Mucosa of rectum (tissue), 2 donors: ENCODE measurements at regions not wholly inside any gene's neighbourhood (a gene's known extent, or its start where the extent isn't known, plus 50 kb on each side); places are given as distances from the start of the nearest gene placed in this dataset.

ENCODE experiments used
- H3K27ac ChIP-seq, 2 donors: one replicate each; pipeline ENCODE4 v1.7.0; 2013; ENCODE audit warnings: inconsistent platforms in 2 of 2, low read depth in 2 of 2, low read length in 2 of 2
- H3K27me3 ChIP-seq, 2 donors: one replicate each; pipeline ENCODE4 v1.7.0; 2013; ENCODE audit warnings: low read length in 2 of 2; ENCODE audit not compliant: control insufficient read depth in 2 of 2, insufficient read depth in 2 of 2
- H3K36me3 ChIP-seq, 2 donors: one replicate each; pipeline ENCODE4 v1.7.0; 2013; ENCODE audit warnings: low read length in 2 of 2; ENCODE audit not compliant: control insufficient read depth in 2 of 2, insufficient read depth in 2 of 2
- H3K4me1 ChIP-seq, 2 donors: one replicate each; pipeline ENCODE4 v1.7.0; 2013; ENCODE audit warnings: low read length in 2 of 2, mild to moderate bottlenecking in 1 of 2; ENCODE audit not compliant: control insufficient read depth in 2 of 2, insufficient read depth in 2 of 2
- H3K4me3 ChIP-seq, 2 donors: one replicate each; pipeline ENCODE4 v1.7.0; 2013; ENCODE audit warnings: low read length in 2 of 2
- H3K9ac ChIP-seq, 2 donors: one replicate each; pipeline ENCODE4 v1.7.0; 2013; ENCODE audit warnings: low read length in 2 of 2, low read depth in 1 of 2, mild to moderate bottlenecking in 1 of 2
- H3K9me3 ChIP-seq, 2 donors: one replicate each; pipeline ENCODE4 v1.7.0; 2013; ENCODE audit warnings: low read length in 2 of 2; ENCODE audit not compliant: control insufficient read depth in 2 of 2
- donor health status: healthy.
- donor health status: Normal muscosa, but diverticular disease.

- Histone ChIP-seq H3K27me3 (no peaks in the 10 kb centered on the region), H3K27ac (no peak overlapping the region), H3K4me1 (no peaks in the 10 kb centered on the region), H3K9me3 (no peaks in the 10 kb centered on the region), H3K36me3 (no peaks in the 10 kb centered on the region), H3K4me3 (no peak overlapping the region), H3K9ac (no peak overlapping the region)
Observed at GRCh38 chr7:54864663-54865062, 105.7 kb upstream of the SEC61G start.

- no peak overlapping the region for H3K9ac ChIP-seq
- no peak overlapping the region for H3K4me3 ChIP-seq
- H3K27me3 ChIP-seq, result no peaks in the 10 kb centered on the region
- H3K9me3 ChIP-seq, result no peaks in the 10 kb centered on the region
- no peaks in the 10 kb centered on the region for H3K36me3 ChIP-seq
- H3K4me1 ChIP-seq, result no peaks in the 10 kb centered on the region
- no peak overlapping the region for H3K27ac ChIP-seq
Observed at GRCh38 chr7:54869523-54869922, 110.5 kb upstream of the SEC61G start.

- Histone ChIP-seq H3K9ac (no peak overlapping the region), H3K27me3 (no peaks in the 10 kb centered on the region), H3K9me3 (no peaks in the 10 kb centered on the region), H3K4me3 (no peak overlapping the region), H3K4me1 (peaks cover 3 to 10% of the 10 kb centered on the region in 2 donors), H3K36me3 (no peaks in the 10 kb centered on the region), H3K27ac (no peak overlapping the region)
Observed at GRCh38 chr7:54874804-54875203, 115.8 kb upstream of the SEC61G start.

GRCh38 chr7:54877683-54878082 lies 118.7 kb upstream of the SEC61G start:
- Histone ChIP-seq H3K27ac (no peak overlapping the region), H3K36me3 (no peaks in the 10 kb centered on the region), H3K9ac (no peak overlapping the region), H3K9me3 (no peaks in the 10 kb centered on the region), H3K4me1 (peaks cover 3 to 16% of the 10 kb centered on the region in 2 donors), H3K27me3 (no peaks in the 10 kb centered on the region), H3K4me3 (no peak overlapping the region)

GRCh38 chr7:54878339-54878738 lies 119.3 kb upstream of the SEC61G start:
- Histone ChIP-seq H3K9ac (no peak overlapping the region), H3K4me1 (peaks cover 3 to 16% of the 10 kb centered on the region in 2 donors), H3K36me3 (no peaks in the 10 kb centered on the region), H3K9me3 (no peaks in the 10 kb centered on the region), H3K27me3 (no peaks in the 10 kb centered on the region), H3K4me3 (no peak overlapping the region), H3K27ac (no peak overlapping the region)

GRCh38 chr7:54879776-54880175 lies 120.8 kb upstream of the SEC61G start:
- Histone ChIP-seq H3K27me3 (no peaks in the 10 kb centered on the region), H3K27ac (peak overlapping the region in 1 of 2 donors; percentile 50), H3K9me3 (no peaks in the 10 kb centered on the region), H3K4me3 (peak overlapping the region; percentile 3 to 43), H3K9ac (no peak overlapping the region), H3K36me3 (no peaks in the 10 kb centered on the region), H3K4me1 (peaks cover 3 to 16% of the 10 kb centered on the region in 2 donors)

GRCh38 chr7:54880326-54880989 lies 121.4 kb upstream of the SEC61G start:
- H3K36me3 ChIP-seq, result no peaks in the 10 kb centered on the region
- no peak overlapping the region for H3K9ac ChIP-seq
- peaks cover 3 to 16% of the 10 kb centered on the region in 2 donors for H3K4me1 ChIP-seq
- peak overlapping the region in 1 of 2 donors; percentile 12 for H3K27ac ChIP-seq
- no peaks in the 10 kb centered on the region for H3K9me3 ChIP-seq
- peak overlapping the region; percentile 10 to 43 for H3K4me3 ChIP-seq
- H3K27me3 ChIP-seq, result no peaks in the 10 kb centered on the region

- H3K9ac ChIP-seq, result no peak overlapping the region
- H3K36me3 ChIP-seq, result no peaks in the 10 kb centered on the region
- no peaks in the 10 kb centered on the region for H3K27me3 ChIP-seq
- H3K4me1 ChIP-seq, result peaks cover 3 to 16% of the 10 kb centered on the region in 2 donors
- no peaks in the 10 kb centered on the region for H3K9me3 ChIP-seq
- H3K27ac ChIP-seq, result no peak overlapping the region
- H3K4me3 ChIP-seq, result no peak overlapping the region
Observed at GRCh38 chr7:54881816-54882520, 123.0 kb upstream of the SEC61G start.

- Histone ChIP-seq H3K27ac (no peak overlapping the region), H3K9me3 (no peaks in the 10 kb centered on the region), H3K27me3 (no peaks in the 10 kb centered on the region), H3K4me1 (peaks cover 3 to 16% of the 10 kb centered on the region in 2 donors), H3K9ac (no peak overlapping the region), H3K36me3 (no peaks in the 10 kb centered on the region), H3K4me3 (no peak overlapping the region)
Observed at GRCh38 chr7:54882694-54883093, 123.7 kb upstream of the SEC61G start.

- H3K36me3 ChIP-seq, result no peaks in the 10 kb centered on the region
- no peak overlapping the region for H3K4me3 ChIP-seq
- no peak overlapping the region for H3K9ac ChIP-seq
- no peaks in the 10 kb centered on the region for H3K9me3 ChIP-seq
- H3K4me1 ChIP-seq, result peaks cover 3 to 13% of the 10 kb centered on the region in 2 donors
- no peak overlapping the region for H3K27ac ChIP-seq
- H3K27me3 ChIP-seq, result no peaks in the 10 kb centered on the region
Observed at GRCh38 chr7:54883576-54883975, 124.6 kb upstream of the SEC61G start.
